PC-3 (cell line): ENCODE measurements at regions not wholly inside any gene's neighbourhood (a gene's known extent, or its start where the extent isn't known, plus 50 kb on each side); places are given as distances from the start of the nearest gene placed in this dataset.

Experiments used
- CTCF ChIP-seq: fragments of 300-600 bp; sonication (generic); conservative IDR thresholded peaks from 2 replicates; pipeline ENCODE4 v1.5.1; 2017; ENCODE audit warnings: antibody characterized with exemption, low read depth, mild to moderate bottlenecking, low read length
- EZH2 ChIP-seq: fragments of 300-600 bp; sonication (generic); IDR thresholded peaks from one replicate; pipeline ENCODE4 v1.6.1; 2017; ENCODE audit warnings: antibody characterized with exemption, mild to moderate bottlenecking, low read length; ENCODE audit not compliant: unreplicated experiment
- EZH2phosphoT487 ChIP-seq: fragments of 300-600 bp; sonication (generic); IDR thresholded peaks from 2 replicates; pipeline ENCODE4 v1.6.1; 2018; ENCODE audit warnings: mild to moderate bottlenecking, antibody characterized with exemption, low read length, borderline replicate concordance

GRCh38 chr2:15803543-15804245 is 136.7 kb upstream of the MYCN start:
- no peak for TF ChIP-seq CTCF
- TF ChIP-seq EZH2phosphoT487 = no peak
- no peak for TF ChIP-seq EZH2
